KOPT-K1 (cell line): ENCODE measurements at regions not wholly inside any gene's neighbourhood (a gene's known extent, or its start where the extent isn't known, plus 50 kb on each side); places are given as distances from the start of the nearest gene placed in this dataset.
"Not testable (repeated sequence)": the region's sequence is repeated elsewhere in the genome, so short reads cannot be mapped to it uniquely, and the experiment has no call there.

Experiments used
- H3K27ac ChIP-seq: fragments of 200-600 bp; sonication (generic); 2 replicates; pipeline ENCODE4 v1.5.1; 2016; ENCODE audit warnings: antibody characterized with exemption, mild to moderate bottlenecking, low read depth, low read length; ENCODE audit not compliant: poor library complexity, severe bottlenecking
- H3K36me3 ChIP-seq: fragments of 200-600 bp; sonication (generic); 2 replicates; pipeline ENCODE4 v1.5.1; 2017; ENCODE audit warnings: antibody characterized with exemption, mild to moderate bottlenecking, low read length, moderate library complexity; ENCODE audit not compliant: insufficient read depth
- H3K9me3 ChIP-seq: fragments of 200-600 bp; sonication (generic); 2 replicates; pipeline ENCODE4 v1.5.1; 2017; ENCODE audit warnings: antibody characterized with exemption, low read length, mild to moderate bottlenecking; ENCODE audit not compliant: insufficient read depth, poor library complexity, severe bottlenecking

DNA sequence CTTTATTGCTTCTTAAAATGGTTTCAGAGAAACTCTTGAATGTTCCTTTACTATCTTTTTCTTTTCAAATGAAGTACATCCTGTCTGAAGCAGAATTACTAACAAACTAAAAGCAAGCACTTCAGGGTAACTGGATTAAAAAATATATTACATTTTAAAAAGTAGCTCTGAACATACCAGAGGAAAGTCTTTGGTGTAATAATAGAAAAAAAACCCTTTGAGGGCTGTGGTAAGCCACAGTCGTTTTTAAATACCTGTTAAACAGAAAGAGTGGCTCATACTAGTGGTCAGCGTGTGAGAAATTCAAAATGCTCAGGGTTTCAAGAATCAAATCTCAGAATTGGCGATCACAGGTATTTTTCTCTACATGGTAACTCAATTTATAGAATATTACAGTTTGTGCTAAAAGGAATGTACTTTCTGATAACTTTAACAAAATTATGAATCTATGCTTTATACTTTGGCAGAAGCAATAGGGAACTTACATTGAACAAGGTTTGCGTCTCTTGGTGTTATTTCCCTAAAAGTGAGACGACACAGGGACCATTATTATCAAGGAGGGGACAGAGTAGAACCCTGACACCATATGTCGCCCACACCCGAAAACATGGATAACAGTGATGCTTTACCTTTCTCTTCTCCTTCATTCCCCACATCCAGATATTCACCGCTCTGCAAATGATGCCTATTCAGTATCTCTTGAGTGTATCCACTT is 97.0 kb upstream of the DPH5 start:
- Histone ChIP-seq H3K9me3 (no peaks in the 10 kb centered on the region), H3K36me3 (no peaks in the 10 kb centered on the region), H3K27ac (peak overlapping the region; percentile 96)

DNA sequence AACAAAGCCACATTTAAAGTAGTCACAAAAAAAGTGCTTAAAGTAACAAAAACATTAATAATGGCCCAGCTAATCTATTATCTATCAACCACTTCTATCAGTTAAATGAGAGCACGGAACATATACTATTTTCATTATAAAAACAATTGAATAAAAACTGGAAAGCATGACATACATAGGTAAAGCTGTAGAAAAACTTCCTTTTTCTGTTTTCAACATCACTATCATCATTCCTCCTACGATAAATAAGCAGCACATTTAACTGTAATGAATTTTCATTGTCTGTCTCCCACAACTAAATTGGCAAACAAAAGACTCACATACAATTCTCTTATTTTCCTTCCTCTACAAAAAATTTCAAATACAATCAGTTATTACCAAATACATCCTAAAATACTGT is 96.4 kb upstream of the DPH5 start:
- Histone ChIP-seq H3K9me3 (no peaks in the 10 kb centered on the region), H3K36me3 (no peaks in the 10 kb centered on the region), H3K27ac (peak overlapping the region; percentile 96)

DNA sequence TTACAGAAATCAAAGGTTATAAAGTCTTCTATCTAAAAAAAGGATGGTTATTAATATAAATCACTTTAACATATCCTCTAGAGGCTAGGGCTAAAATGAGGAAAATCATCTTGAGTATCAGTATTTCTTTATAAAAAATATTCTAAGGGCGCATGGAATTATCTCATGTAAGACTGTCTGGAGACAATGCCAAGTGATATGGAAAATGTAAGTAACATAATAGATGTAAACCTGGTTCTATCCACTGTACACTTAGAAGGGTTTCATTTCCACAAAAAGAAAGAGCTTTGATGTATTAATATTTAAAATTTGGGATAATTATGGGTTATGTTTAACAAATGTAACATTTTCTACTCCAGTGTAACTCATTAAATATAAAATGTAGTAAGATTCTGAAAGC is 95.9 kb upstream of the DPH5 start:
- Histone ChIP-seq H3K9me3 (no peaks in the 10 kb centered on the region), H3K27ac (peak overlapping the region; percentile 96), H3K36me3 (no peaks in the 10 kb centered on the region)

DNA sequence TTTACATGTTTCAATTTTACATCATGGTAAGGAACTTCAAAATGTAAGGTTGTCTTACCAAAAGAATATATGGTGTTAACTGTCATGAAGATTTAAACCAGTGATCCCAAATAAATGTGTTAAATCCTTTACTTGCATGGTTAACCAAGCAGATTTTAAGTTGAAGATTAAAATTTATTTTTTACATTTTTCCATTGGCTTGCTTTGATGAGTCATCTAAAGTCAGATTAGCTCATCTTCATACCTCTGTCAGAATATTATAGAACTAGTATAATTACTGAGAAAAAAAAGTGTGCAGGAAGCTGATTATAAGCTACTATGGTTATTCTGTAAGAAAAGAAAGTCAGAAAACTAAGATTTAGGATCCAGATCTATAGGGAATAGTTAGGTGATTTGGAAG is 95.3 kb upstream of the DPH5 start:
- Histone ChIP-seq H3K9me3 (no peaks in the 10 kb centered on the region), H3K36me3 (no peaks in the 10 kb centered on the region)

DNA sequence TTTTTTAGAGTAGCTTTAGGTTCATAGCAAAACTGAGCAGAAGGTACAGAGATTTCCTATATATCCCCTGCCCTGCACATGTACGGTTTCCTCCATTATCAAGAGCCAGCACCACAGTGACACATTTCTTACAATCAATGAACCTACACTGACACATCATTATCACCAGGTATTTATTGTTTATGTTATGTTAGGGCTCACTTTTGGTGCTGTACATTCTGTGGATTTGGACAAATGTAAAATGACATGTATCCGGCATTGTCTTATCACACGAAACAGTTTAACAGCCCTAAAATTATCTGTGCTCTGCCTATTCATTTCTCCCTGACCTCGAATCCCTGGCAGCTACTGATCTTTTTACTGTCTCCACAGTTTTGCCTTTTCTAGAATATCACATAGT is 93.7 kb upstream of the DPH5 start:
- H3K9me3 ChIP-seq: no peaks in the 10 kb centered on the region
- no peaks in the 10 kb centered on the region for H3K36me3 ChIP-seq
- H3K27ac ChIP-seq: peak overlapping the region; percentile 96

More for the DNA sequence above, 95.3 kb upstream of the DPH5 start:
- peak overlapping the region; percentile 96 for H3K27ac ChIP-seq

DNA sequence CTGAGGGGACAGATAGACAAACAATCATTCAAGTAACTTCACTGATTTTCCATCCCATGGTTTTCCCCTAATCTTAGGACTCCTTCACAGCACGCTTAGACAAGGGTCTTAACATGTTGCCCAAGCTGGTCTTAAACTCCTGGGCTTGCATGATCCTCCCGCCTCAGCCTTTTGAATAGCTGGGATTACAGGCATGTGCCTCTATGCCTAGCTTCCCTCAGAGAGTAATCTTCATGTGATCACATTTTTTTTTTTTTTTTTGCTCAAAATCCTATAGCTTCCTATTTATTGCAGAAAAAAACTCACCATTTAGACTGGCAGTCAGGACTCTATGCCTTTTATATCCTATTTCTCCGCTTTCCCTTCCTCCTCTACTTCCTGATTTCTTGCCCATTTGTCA is 90.4 kb upstream of the DPH5 start:
- Histone ChIP-seq H3K9me3 (no peaks in the 10 kb centered on the region), H3K36me3 (no peaks in the 10 kb centered on the region), H3K27ac (peak overlapping the region; percentile 96)

DNA sequence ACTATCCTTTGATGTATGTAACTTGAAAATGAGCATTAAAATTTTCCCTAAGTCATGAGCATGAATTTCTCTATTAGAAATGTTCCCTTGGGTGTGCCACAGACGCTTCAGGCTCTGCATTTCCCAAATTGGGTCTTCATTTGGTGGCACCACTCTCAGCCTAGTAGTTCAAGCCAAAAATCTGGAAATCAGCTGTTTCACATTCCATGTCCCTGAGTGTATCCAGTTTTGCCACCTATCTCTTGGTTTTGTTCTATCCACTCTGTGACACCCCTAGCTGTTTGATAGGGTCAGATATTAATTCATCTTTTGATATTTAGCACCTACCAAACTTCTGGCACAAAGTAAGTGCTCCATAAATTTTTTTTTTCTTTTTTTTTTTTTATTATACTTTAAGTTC is 89.5 kb upstream of the DPH5 start:
- no peaks in the 10 kb centered on the region for H3K9me3 ChIP-seq
- H3K36me3 ChIP-seq: no peaks in the 10 kb centered on the region
- peak overlapping the region; percentile 96 for H3K27ac ChIP-seq

DNA sequence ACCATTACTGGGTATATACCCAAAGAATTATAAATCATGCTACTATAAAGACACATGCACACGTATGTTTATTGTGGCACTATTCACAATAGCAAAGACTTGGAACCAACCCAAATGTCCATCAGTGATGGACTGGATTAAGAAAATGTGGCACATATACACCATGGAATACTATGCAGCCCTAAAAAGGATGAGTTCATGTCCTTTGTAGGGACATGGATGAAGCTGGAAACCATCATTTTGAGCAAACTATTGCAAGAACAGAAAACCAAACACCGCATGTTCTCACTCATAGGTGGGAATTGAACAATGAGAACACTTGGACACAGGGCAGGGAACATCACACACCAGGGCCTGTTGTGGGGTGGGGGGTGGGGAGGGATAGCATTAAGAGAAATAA is 88.5 kb upstream of the DPH5 start:
- H3K36me3 ChIP-seq, H3K9me3 ChIP-seq: not testable (repeated sequence)
- peak overlapping the region; percentile 98 for H3K27ac ChIP-seq

DNA sequence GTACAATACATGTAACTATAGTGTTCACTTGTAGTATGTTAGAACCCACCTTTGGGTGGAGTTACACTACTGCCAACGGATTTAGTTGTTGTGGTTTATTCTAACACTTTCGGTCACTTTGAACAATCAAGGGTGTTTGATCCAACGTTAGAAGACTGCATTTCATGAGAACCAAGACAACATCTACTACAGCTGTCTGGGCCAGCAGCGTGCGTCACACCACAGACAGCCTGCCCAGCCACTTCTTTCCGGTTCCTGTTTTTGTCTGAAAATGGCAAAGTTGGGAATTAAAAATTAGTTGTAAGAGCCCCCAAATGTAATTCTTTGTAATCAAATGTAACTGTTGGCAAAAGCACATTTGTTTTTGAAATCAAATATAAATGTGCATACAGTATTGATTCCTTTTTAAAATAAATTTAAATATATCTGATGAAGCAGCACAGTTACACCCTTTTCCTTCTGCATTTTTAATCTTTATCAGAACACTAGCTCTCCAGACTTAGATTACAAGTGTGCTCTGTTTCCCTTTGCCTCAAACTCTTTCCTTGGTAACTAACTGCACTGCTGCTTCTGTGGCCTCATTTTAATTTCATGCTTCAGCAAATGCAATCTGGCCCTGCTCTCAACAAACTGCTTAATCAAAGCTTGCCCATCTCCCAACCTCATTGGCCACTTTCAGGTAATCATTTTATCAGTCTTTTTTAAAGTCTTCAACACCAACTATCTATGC is 86.6 kb upstream of the DPH5 start:
- Histone ChIP-seq H3K27ac (peak overlapping the region; percentile 98), H3K9me3 (no peaks in the 10 kb centered on the region), H3K36me3 (no peaks in the 10 kb centered on the region)

DNA sequence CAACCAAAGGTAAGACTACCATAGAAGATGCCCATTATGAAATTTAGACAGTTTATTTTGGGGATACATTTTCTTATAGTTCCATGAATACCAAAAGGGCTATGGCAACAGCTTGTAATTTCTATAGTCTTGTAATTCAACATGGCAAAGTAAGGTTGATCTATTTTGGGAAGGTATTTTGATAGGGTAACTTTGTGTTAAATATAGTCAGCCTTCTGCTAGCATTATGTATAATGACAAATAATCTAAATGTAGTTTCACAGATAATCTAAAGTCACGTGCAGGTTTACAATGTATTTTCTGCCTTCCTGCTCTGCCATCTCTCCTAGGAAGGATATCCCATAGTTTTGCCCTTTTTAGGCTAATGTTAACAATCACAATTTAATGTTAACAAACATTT is 85.9 kb upstream of the DPH5 start:
- Histone ChIP-seq H3K9me3 (no peaks in the 10 kb centered on the region), H3K36me3 (no peaks in the 10 kb centered on the region), H3K27ac (peak overlapping the region; percentile 98)

DNA sequence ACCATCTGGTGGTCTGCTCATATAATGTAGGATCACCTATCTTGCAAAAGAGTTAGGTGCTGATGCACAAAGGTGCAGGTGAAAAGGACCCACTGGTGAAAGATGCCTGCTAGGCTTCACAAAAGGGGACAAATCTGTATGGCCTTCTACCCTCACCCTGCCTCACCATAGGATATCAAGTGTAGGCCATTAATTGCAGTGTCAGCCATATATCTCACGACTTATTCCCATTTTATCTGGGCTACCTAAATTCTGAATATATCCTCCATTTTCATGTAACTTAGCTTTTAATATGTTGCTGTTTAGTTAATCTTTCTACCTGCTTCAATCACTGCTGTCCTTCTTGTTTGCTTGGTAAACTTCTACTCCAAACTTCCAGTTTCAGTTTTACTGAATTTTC is 84.2 kb upstream of the DPH5 start:
- no peaks in the 10 kb centered on the region for H3K36me3 ChIP-seq
- no peaks in the 10 kb centered on the region for H3K9me3 ChIP-seq
- H3K27ac ChIP-seq: peak overlapping the region; percentile 98

DNA sequence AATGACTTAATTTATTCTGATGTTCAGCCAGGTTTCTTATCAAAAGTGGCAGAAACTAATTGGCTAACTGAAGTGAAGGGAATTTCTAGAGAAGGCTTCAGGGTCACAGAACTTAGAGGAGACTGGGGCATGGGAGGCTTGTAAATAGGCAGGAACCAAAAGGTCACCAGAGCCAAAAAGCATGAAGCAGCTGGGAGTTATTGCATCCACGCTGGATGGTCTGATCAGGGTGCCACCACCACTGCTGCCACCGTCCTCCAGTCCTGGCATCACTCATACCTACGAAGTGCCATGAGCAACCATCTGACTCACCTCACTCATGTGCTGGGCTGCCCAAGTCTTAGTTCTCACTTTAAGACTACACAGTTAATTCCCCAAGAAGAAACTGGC is 82.5 kb upstream of the DPH5 start:
- Histone ChIP-seq H3K36me3 (no peaks in the 10 kb centered on the region), H3K27ac (peak overlapping the region; percentile 98), H3K9me3 (no peaks in the 10 kb centered on the region)

DNA sequence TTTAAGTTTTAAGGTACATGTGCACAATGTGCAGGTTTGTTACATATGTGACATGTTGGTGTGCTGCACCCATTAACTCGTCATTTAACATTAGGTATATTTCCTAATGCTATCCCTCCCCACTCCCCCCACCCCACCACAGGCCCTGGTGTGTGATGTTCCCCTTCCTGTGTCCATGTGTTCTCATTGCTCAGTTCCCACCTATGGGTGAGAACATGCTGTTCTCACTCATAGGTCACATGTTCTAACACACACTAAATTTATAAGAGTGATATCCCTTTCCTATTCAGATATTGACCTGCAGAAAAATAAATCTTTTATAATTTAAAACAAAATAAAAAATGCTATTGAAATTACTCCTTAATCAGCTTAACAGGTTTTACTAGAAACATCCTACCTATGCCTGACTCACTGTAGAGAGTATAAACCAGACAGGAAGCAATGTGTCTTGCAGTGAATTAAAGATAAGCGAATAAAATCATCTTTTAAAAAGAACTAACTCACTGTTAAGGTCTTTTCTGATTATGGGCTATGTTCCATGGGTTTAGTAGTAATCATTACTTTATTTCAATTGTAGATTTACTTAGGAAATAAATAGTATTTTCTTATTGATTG is 82.0 kb upstream of the DPH5 start:
- H3K27ac ChIP-seq: peak overlapping the region; percentile 98
- no peaks in the 10 kb centered on the region for H3K36me3 ChIP-seq
- no peaks in the 10 kb centered on the region for H3K9me3 ChIP-seq

DNA sequence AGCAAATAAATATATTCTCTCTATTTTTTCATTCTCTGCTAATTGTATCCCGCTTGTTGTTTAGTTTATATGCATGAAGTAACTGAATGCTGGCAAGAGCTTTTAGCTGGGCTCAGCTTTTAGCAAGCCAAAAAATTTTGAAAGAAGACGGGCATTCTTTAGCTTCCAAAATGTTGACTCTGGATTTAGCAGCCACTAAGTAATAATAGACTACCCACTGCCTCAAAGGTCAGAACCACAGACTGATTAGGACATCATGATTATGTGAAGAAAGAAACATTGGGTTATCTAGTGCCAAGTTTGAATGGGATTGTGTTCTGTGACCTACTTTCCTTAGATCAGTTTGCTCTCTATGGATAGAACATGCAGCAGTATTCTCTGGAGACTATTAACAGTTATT is 80.3 kb upstream of the DPH5 start:
- peak overlapping the region; percentile 98 for H3K27ac ChIP-seq
- H3K9me3 ChIP-seq: no peaks in the 10 kb centered on the region
- no peaks in the 10 kb centered on the region for H3K36me3 ChIP-seq

DNA sequence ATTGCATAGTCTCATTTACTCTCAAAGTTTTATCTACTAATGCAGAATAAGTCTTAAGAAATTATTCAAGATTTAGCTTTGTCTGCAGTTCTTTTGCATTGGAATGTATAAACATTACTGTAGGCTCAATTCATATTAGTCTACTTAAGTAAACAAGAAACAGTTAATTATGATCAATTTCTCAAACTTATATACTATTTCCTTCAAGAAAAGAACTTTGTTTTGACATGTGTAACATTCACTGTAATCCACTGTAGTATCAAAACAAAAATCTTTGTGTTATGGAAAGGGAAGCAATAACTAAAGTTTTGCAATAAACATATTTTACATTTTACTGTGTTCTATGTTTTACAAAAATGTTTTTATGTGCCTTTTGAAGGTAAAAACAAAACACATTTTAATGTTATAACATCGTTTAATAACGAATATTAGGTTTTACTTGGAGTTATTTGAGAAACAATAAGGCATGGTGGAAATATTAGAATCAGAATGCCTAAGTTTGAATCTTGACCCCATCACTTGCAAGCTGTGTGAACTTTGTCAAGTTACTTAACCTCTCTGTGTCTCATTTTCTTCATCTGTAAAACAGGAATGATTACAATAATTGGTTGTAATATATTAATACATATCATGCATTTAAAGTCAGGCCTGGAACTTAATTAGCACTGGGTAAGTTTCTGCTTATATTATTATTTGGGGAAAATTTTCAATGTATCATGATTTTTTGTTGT is 77.0 kb upstream of the DPH5 start:
- Histone ChIP-seq H3K27ac (peak overlapping the region; percentile 44), H3K9me3 (peaks cover 10% of the 10 kb centered on the region), H3K36me3 (no peaks in the 10 kb centered on the region)
